LoVo (cell line): ENCODE measurements at regions not wholly inside any gene's neighbourhood (a gene's known extent, or its start where the extent isn't known, plus 50 kb on each side); places are given as distances from the start of the nearest gene placed in this dataset.

Experiments
- DNase-seq: peaks from one replicate; pipeline ENCODE4 v3.0.0-alpha.2; 2016; ENCODE audit warnings: low spot score

- no peak for DNase-seq
Measured at GRCh38 chr11:32002311-32002710, 88.6 kb upstream of the RCN1 start.

- no peak for DNase-seq
Measured at GRCh38 chr11:31997955-31998354, 92.9 kb upstream of the RCN1 start.

- no peak for DNase-seq
Measured at GRCh38 chr11:31996159-31996881, 94.6 kb upstream of the RCN1 start.

- DNase-seq: peak; percentile 21
Measured at GRCh38 chr11:31995525-31996094, 95.3 kb upstream of the RCN1 start.

GRCh38 chr11:31995032-31995431, 95.8 kb upstream of the RCN1 start:
- no peak for DNase-seq

- DNase-seq: no peak
Measured at GRCh38 chr11:31987118-31988005, 103.5 kb upstream of the RCN1 start.

- DNase-seq: no peak
Measured at GRCh38 chr11:31986201-31986889, 104.5 kb upstream of the RCN1 start.

GRCh38 chr11:31981457-31981856, 109.4 kb upstream of the RCN1 start:
- DNase-seq: no peak

GRCh38 chr11:31977343-31977742, 113.5 kb upstream of the RCN1 start:
- no peak for DNase-seq

GRCh38 chr11:31974366-31975136, 116.3 kb upstream of the RCN1 start:
- DNase-seq: no peak

GRCh38 chr11:31973172-31973571, 117.7 kb upstream of the RCN1 start:
- DNase-seq: no peak

GRCh38 chr11:31972623-31973022, 118.3 kb upstream of the RCN1 start:
- DNase-seq: no peak

GRCh38 chr11:31969359-31969702, 121.5 kb upstream of the RCN1 start:
- DNase-seq: no peak

- no peak for DNase-seq
Measured at GRCh38 chr11:31968461-31969358, 122.2 kb upstream of the RCN1 start.

GRCh38 chr11:31967404-31968130, 123.3 kb upstream of the RCN1 start:
- no peak for DNase-seq

GRCh38 chr11:31966846-31967245, 124.0 kb upstream of the RCN1 start:
- DNase-seq: no peak

- DNase-seq: no peak
Measured at GRCh38 chr11:31964181-31964580, 126.7 kb upstream of the RCN1 start.

GRCh38 chr11:31960126-31960525, 130.7 kb upstream of the RCN1 start:
- DNase-seq: no peak

- no peak for DNase-seq
Measured at GRCh38 chr11:31959716-31960115, 131.2 kb upstream of the RCN1 start.
